Astrocyte (in vitro differentiated cells and primary cell): ENCODE measurements at regions not wholly inside any gene's neighbourhood (a gene's known extent, or its start where the extent isn't known, plus 50 kb on each side); places are given as distances from the start of the nearest gene placed in this dataset.

Experiments used
- CTCF ChIP-seq: IDR thresholded peaks from 2 replicates; pipeline ENCODE4 v1.5.1; 2011; ENCODE audit warnings: low read depth, mild to moderate bottlenecking, inconsistent platforms, low read length, moderate library complexity; ENCODE audit not compliant: insufficient read depth
- EZH2 ChIP-seq: IDR thresholded peaks from 2 replicates; pipeline ENCODE4 v1.6.1; 2012; ENCODE audit warnings: mild to moderate bottlenecking, low read length, inconsistent platforms; ENCODE audit not compliant: insufficient read depth

GRCh38 chr5:164233791-164234190 lies 728.4 kb downstream of the MAT2B start:
- TF ChIP-seq CTCF, result no peak
- no peak for TF ChIP-seq EZH2
